B cell (primary cell): ENCODE measurements at regions not wholly inside any gene's neighbourhood (a gene's known extent, or its start where the extent isn't known, plus 50 kb on each side); places are given as distances from the start of the nearest gene placed in this dataset.

Experiments
- ATAC-seq: fragments of 200-7000 bp; cut with Tn5 transposase; one replicate; pipeline ENCODE4 v1.10.0; 2021; ENCODE audit warnings: low read depth, mild to moderate bottlenecking, moderate number of reproducible peaks, moderate library complexity
- CTCF ChIA-PET: fragments of 350-600 bp; sonication (Branson Sonifier 250); formaldehyde crosslinking; loops from one replicate; lab custom pipeline; 2021; ENCODE audit warnings: antibody characterized with exemption, inconsistent platforms; lab: Charles Lee
- POLR2A ChIA-PET: fragments of 350-600 bp; sonication (Branson Sonifier 250); formaldehyde crosslinking; loops from one replicate; lab custom pipeline; 2021; ENCODE audit warnings: antibody characterized with exemption; lab: Charles Lee
- DNase-seq: peaks from one replicate; pipeline ENCODE4 v3.0.0; 2013
- H2AFZ ChIP-seq: 2 replicates; pipeline ENCODE4 v1.6.1; 2012; ENCODE audit warnings: mild to moderate bottlenecking, low read depth, low read length; ENCODE audit not compliant: insufficient read depth, poor library complexity, severe bottlenecking
- H3K27ac ChIP-seq, 2 donors: 1 replicate in 1 of 2; 2 replicates in 1 of 2; pipeline ENCODE4 v1.5.1; 2012 to 2013; ENCODE audit warnings: low read length in 2 of 2, mild to moderate bottlenecking in 2 of 2, moderate library complexity in 1 of 2
- H3K27me3 ChIP-seq, 4 experiments: fragments of 200-600 bp in 1 of 4; sonication (generic) in 1 of 4; replicated peaks in 1 of 4; 1 replicate in 2 of 4; 2 replicates in 2 of 4; pipeline versions ENCODE4 v1.6.1 to v1.7.0; 2013 to 2016; ENCODE audit warnings: low read length in 3 of 4, mild to moderate bottlenecking in 2 of 4, mixed read lengths in 1 of 4, moderate library complexity in 1 of 4; ENCODE audit not compliant: insufficient read depth in 4 of 4, control insufficient read depth in 3 of 4; ENCODE audit errors: control extremely low read depth in 1 of 4
- H3K36me3 ChIP-seq, 2 experiments: replicated peaks in 1 of 2; 1 replicate in 1 of 2; 2 replicates in 1 of 2; pipeline versions ENCODE4 v1.6.1 to v1.7.1; 2013; ENCODE audit warnings: low read length in 1 of 2; ENCODE audit not compliant: insufficient read depth in 2 of 2, control insufficient read depth in 1 of 2; ENCODE audit errors: control extremely low read depth in 1 of 2, extremely low read depth in 1 of 2
- H3K4me1 ChIP-seq, 2 donors: fragments of 200-600 bp in 1 of 2; sonication (generic) in 1 of 2; 1 replicate in 1 of 2; 2 replicates in 1 of 2; pipeline versions ENCODE4 v1.5.1 to v1.6.1; 2013 to 2017; ENCODE audit warnings: low read length in 2 of 2; ENCODE audit not compliant: control insufficient read depth in 2 of 2, insufficient read depth in 2 of 2
- H3K4me2 ChIP-seq: replicated peaks from 2 replicates; pipeline ENCODE3; 2012; ENCODE audit warnings: mild to moderate bottlenecking, low read depth, low read length; ENCODE audit not compliant: poor library complexity, severe bottlenecking
- H3K4me3 ChIP-seq, 5 experiments: fragments of 200-600 bp in 1 of 5; sonication (generic) in 1 of 5; 1 replicate in 3 of 5; 2 replicates in 2 of 5; pipeline versions ENCODE4 v1.5.1 to v1.7.0; 2011 to 2016; ENCODE audit warnings: low read length in 4 of 5, mild to moderate bottlenecking in 4 of 5, low read depth in 2 of 5, control low read depth in 1 of 5, moderate library complexity in 1 of 5; ENCODE audit not compliant: insufficient read depth in 1 of 5; ENCODE audit errors: control extremely low read depth in 1 of 5, extremely low read depth in 1 of 5
- H3K79me2 ChIP-seq: fragments of 200-600 bp; sonication (generic); one replicate; pipeline ENCODE4 v1.6.0; 2016; ENCODE audit warnings: low read length; ENCODE audit not compliant: control insufficient read depth, insufficient read depth
- H3K9ac ChIP-seq: fragments of 200-600 bp; sonication (generic); 2 replicates; pipeline ENCODE4 v1.6.1; 2017; ENCODE audit warnings: mild to moderate bottlenecking, low read length, moderate library complexity
- H3K9me3 ChIP-seq, 3 donors: one replicate each; pipeline versions ENCODE4 v1.6.1 to v1.7.1; 2013; ENCODE audit warnings: low read length in 2 of 3; ENCODE audit not compliant: control insufficient read depth in 2 of 3, insufficient read depth in 1 of 3; ENCODE audit errors: control extremely low read depth in 1 of 3
- H4K20me1 ChIP-seq: 2 replicates; pipeline ENCODE4 v1.6.0; 2012; ENCODE audit warnings: mild to moderate bottlenecking, low read length; ENCODE audit not compliant: insufficient read depth, control insufficient read depth, poor library complexity, severe bottlenecking
- H3K27ac Mint-ChIP-seq: one replicate; pipeline ENCODE4 v1.8.0; 2021; ENCODE audit warnings: mixed read lengths
- H3K27me3 Mint-ChIP-seq: one replicate; pipeline ENCODE4 v1.8.0; 2021; ENCODE audit warnings: mixed read lengths
- H3K4me1 Mint-ChIP-seq: one replicate; pipeline ENCODE4 v1.8.0; 2021; ENCODE audit warnings: mixed read lengths
- H3K4me3 Mint-ChIP-seq: one replicate; pipeline ENCODE4 v1.8.0; 2021; ENCODE audit warnings: mixed read lengths
- H3K9me3 Mint-ChIP-seq: one replicate; pipeline ENCODE4 v1.8.0; 2022; ENCODE audit warnings: mixed read lengths; ENCODE audit not compliant: insufficient read depth
- CTCF ChIP-seq: fragments of 200-600 bp; IDR thresholded peaks from one replicate; pipeline ENCODE4 v1.8.0; 2022; ENCODE audit warnings: antibody characterized with exemption, mild to moderate bottlenecking
- EZH2 ChIP-seq: IDR thresholded peaks from 2 replicates; pipeline ENCODE4 v1.6.1; 2012; ENCODE audit warnings: borderline replicate concordance, low read depth, mild to moderate bottlenecking, moderate library complexity, low read length; ENCODE audit not compliant: insufficient read depth, poor library complexity, severe bottlenecking
- WGBS: methylation state at CpG from one replicate; pipeline ENCODE4 v1.1.5; 2013; ENCODE audit warnings: missing lambda C conversion rate; ENCODE audit not compliant: insufficient coverage; 5-methylcytosine and 5-hydroxymethylcytosine counted together
- intact Hi-C: fragments of 100-400 bp; cut with micrococcal nuclease; formaldehyde crosslinking; loops from one replicate; pipeline ENCODE4 v1.10.0; 2022

GRCh38 chr4:11338956-11339782, 89.5 kb downstream of the HS3ST1 start:
- Histone ChIP-seq H3K79me2 (no peaks in the 10 kb centered on the region), H3K27me3 (no peaks in the 10 kb centered on the region), H3K27ac (peak overlapping the region; percentile 31 to 42), H3K4me1 (peaks cover 41 to 49% of the 10 kb centered on the region in 2 donors), H3K4me2 (peak overlapping the region; percentile 61), H3K9ac (peak overlapping the region; percentile 30), H3K36me3 (no peaks in the 10 kb centered on the region), H4K20me1 (no peaks in the 10 kb centered on the region), H3K4me3 (peak overlapping the region in 1 of 5 experiments; percentile 14), H3K9me3 (no peaks in the 10 kb centered on the region), H2AFZ (peak overlapping the region; percentile 4)
- H3K27me3 Mint-ChIP-seq = no peaks in the 10 kb centered on the region
- TF ChIP-seq EZH2 = no peak
- no peak for TF ChIP-seq CTCF
- DNase-seq (peak; percentile 37), ATAC-seq (peak; percentile 63)
- ChIA-PET POLR2A (no interaction called here), CTCF (no interaction called here)
- intact Hi-C loops = no loop called here
- H3K9me3 Mint-ChIP-seq = no peaks in the 10 kb centered on the region
- peak overlapping the region; percentile 68 for H3K27ac Mint-ChIP-seq
- WGBS = 21% methylated on average over 4 of the region's 5 CpGs
- peaks cover 52% of the 10 kb centered on the region for H3K4me1 Mint-ChIP-seq
- peak overlapping the region; percentile 72 for H3K4me3 Mint-ChIP-seq

DNA sequence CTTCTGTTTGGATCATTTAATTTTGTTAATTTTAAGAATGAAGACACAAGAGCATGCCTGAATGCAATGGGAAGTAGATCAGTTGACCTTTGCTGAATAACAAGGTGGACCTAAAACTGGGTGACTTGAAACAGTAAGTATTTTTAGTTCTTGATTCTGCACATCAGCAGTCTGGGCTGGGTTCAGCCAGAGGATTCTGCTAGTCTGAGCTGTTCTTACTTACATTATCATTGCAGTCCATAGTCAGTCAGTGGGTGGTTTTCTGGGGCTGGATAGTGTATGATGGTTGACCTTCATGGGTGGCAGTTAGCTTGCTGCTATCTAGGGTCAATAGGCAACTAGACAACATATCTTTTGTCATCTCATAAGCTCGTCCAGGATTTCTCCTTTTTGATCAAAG, 91.4 kb downstream of the HS3ST1 start:
- no peak overlapping the region for H3K4me3 Mint-ChIP-seq
- Histone ChIP-seq H3K4me2 (peak overlapping the region; percentile 4), H3K36me3 (no peaks in the 10 kb centered on the region), H3K9ac (no peak overlapping the region), H4K20me1 (no peaks in the 10 kb centered on the region), H3K27me3 (no peaks in the 10 kb centered on the region), H3K9me3 (no peaks in the 10 kb centered on the region), H3K27ac (no peak overlapping the region), H3K79me2 (no peaks in the 10 kb centered on the region), H3K4me1 (peaks cover 41 to 49% of the 10 kb centered on the region in 2 donors), H3K4me3 (no peak overlapping the region), H2AFZ (no peak overlapping the region)
- ATAC-seq = no peak
- CTCF ChIA-PET = no interaction called here
- intact Hi-C loops = no loop called here
- peaks cover 49% of the 10 kb centered on the region for H3K4me1 Mint-ChIP-seq
- no peak for DNase-seq
- TF ChIP-seq CTCF (no peak), EZH2 (no peak)
- no peaks in the 10 kb centered on the region for H3K27me3 Mint-ChIP-seq
- peak overlapping the region; percentile 2 for H3K27ac Mint-ChIP-seq
- no peaks in the 10 kb centered on the region for H3K9me3 Mint-ChIP-seq
- WGBS = 40% methylated on average over 1 of the region's 1 CpG
- POLR2A ChIA-PET = no interaction called here
